HT1080 (cell line): ENCODE measurements at regions not wholly inside any gene's neighbourhood (a gene's known extent, or its start where the extent isn't known, plus 50 kb on each side); places are given as distances from the start of the nearest gene placed in this dataset.

Experiments used
- DNase-seq: peaks from one replicate; pipeline ENCODE4 v3.0.0-alpha.2; 2015; ENCODE audit warnings: low read depth

GRCh38 chr2:144835634-144836350 lies 315.9 kb upstream of the ZEB2 start:
- DNase-seq, result peak; percentile 67

GRCh38 chr2:144834998-144835633 lies 315.2 kb upstream of the ZEB2 start:
- DNase-seq, result no peak

- DNase-seq, result no peak
Observed at GRCh38 chr2:144834363-144834762, 314.4 kb upstream of the ZEB2 start.

GRCh38 chr2:144833075-144833637 lies 313.2 kb upstream of the ZEB2 start:
- DNase-seq, result no peak

- DNase-seq, result no peak
Observed at GRCh38 chr2:144832048-144832447, 312.1 kb upstream of the ZEB2 start.

- peak; percentile 2 for DNase-seq
Observed at GRCh38 chr2:144830543-144830942, 310.6 kb upstream of the ZEB2 start.

GRCh38 chr2:144827404-144827803 lies 307.5 kb upstream of the ZEB2 start:
- DNase-seq, result no peak

GRCh38 chr2:144826105-144826504 lies 306.2 kb upstream of the ZEB2 start:
- DNase-seq, result no peak

- DNase-seq, result no peak
Observed at GRCh38 chr2:144825331-144826020, 305.6 kb upstream of the ZEB2 start.

- no peak for DNase-seq
Observed at GRCh38 chr2:144824306-144825080, 304.6 kb upstream of the ZEB2 start.

- no peak for DNase-seq
Observed at GRCh38 chr2:144822966-144823365, 303.0 kb upstream of the ZEB2 start.

GRCh38 chr2:144812288-144812687 lies 292.4 kb upstream of the ZEB2 start:
- DNase-seq, result no peak

- DNase-seq, result peak; percentile 89
Observed at GRCh38 chr2:144801766-144802165, 281.8 kb upstream of the ZEB2 start.

- DNase-seq, result no peak
Observed at GRCh38 chr2:144801325-144801724, 281.4 kb upstream of the ZEB2 start.

- DNase-seq, result no peak
Observed at GRCh38 chr2:144798989-144799388, 279.1 kb upstream of the ZEB2 start.

GRCh38 chr2:144798034-144798433 lies 278.1 kb upstream of the ZEB2 start:
- DNase-seq, result no peak

GRCh38 chr2:144796936-144797335 lies 277.0 kb upstream of the ZEB2 start:
- DNase-seq, result no peak

GRCh38 chr2:144796164-144796563 lies 276.2 kb upstream of the ZEB2 start:
- DNase-seq, result no peak

GRCh38 chr2:144785253-144785652 lies 265.3 kb upstream of the ZEB2 start:
- DNase-seq, result no peak

- no peak for DNase-seq
Observed at GRCh38 chr2:144780983-144781382, 261.1 kb upstream of the ZEB2 start.

GRCh38 chr2:144776766-144777165 lies 256.8 kb upstream of the ZEB2 start:
- no peak for DNase-seq
